Superior temporal gyrus (tissue), 1 donor: ENCODE measurements at regions not wholly inside any gene's neighbourhood (a gene's known extent, or its start where the extent isn't known, plus 50 kb on each side); places are given as distances from the start of the nearest gene placed in this dataset.

Experiments
- DNase-seq: peaks from one replicate; pipeline ENCODE4 v3.0.0-alpha.2; 2016; ENCODE audit errors: extremely low spot score

- no peak for DNase-seq
These were observed 62.9 kb upstream of the XCR1 start for GRCh38 chr3:46090161-46090591.

DNA sequence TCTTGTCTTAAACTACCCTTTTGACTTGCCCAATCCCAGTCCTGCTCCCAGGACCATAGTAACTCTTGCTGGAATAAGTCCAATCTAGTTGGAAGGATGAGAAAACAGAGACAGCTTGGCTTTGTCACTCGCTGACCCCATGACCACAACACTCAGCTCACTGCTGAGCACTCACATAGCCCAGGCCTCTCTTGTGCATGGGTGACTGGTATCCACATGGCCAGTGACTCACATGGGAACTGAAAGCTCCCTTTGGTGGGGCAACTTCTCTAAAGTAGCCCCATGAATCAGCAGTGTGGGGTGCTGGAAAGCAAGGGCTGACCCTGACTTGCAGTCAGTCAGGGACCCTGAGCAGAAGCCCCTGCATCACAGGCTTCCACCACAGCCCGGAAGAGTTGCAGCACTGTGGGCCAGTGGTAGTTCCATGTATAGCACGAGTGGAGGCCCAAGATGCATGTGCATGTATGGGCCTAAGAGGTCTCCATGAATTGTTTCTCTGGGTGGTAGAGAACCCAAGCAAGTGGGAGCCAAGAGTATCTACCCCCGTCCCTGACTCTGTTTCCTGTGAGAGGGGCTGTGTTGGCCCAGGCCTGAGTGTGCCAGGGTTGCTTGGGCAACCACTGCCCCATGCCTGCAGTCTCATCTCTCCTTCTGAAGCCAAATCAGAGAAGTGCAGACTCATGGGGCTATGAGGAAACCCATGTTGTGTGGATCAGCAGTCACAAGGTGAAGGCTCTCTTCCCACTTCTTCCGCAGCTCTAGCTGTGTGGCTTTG, 62.1 kb upstream of the XCR1 start:
- peak; percentile 35 for DNase-seq

GRCh38 chr3:46087871-46088270, 60.6 kb upstream of the XCR1 start:
- peak; percentile 56 for DNase-seq

DNA sequence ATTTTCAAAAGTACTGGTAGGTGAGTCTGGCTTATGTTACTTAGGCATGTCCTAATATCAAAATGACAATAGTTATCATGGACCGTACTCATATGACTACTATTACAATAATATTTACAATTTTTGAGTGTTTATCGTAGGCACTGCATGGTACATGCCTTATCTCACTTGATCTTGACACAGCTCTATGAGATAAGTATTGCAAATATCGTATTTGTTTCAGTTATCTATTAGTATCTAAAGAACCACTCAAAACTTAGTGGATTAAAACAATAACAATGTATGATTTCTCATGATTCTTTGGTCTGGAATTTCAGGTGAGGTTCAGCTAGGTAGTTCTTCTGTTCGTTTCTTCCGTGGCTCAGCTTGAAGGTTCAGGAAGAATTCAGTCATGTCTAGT, 59.7 kb upstream of the XCR1 start:
- DNase-seq = no peak

DNA sequence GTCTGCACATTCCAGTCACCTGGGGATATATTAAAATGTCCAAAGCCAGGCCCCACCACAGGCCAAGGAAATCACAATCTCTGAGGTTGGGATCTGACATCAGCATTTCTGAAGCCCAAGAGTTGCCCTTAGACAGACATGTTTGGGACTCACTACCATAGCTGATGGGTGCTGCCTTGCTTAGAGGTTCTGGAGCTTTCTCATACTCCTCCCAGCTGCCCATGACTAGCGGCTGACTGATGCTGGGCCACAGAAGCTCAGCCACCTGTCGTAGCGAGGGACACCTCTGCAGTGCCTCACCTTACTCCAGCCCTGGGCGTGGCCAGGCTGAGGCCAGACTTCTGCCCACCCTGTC, 58.8 kb upstream of the XCR1 start:
- no peak for DNase-seq

DNA sequence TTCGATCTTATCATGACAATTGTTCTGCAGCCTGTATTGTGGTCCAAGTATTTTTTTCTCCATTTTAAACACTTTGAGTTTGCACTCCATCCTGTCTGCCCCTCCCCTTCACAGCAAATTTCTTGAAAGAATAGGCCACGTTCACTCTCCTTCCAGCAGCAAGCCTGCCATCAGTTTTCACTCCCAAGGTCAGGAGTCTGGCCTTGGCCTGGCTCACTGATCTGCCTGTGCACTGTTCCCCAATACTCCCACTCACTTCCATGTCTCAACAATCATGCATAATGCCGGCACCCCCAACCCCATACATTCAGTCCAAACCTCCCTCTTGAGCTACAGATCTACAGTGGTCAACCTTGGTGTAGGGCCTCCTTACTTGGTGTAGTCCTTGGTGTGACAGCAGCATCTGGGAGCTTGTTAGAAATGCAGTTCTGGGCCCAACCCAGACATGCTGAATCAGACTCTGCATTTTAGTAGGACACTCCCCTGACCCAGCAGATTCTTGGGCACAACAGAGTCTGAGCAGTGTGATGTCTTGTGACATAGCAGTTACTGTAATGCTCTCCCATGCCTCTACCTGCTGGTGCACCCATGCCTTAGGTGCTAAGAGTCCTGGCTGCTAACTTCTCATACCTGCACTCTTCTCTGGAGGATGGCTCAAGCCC, 58.3 kb upstream of the XCR1 start:
- no peak for DNase-seq

DNA sequence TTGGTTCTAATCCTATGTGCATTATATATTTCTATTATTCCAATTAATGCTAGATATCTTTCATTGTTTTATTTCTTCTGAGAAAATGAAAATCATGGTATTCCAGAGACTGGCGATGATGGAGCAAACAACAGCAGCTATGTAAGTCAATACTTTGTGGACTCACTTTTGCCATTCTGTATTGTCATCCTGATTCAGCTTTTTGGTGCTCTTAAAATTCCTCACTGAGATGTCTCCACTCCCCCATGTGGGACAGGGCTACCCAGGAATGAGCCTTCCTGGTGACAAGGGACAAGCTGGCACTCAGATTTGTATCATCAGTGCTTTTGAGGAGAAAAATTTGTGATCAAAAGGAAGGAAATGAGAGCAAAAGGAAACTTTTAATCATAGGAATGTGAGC, 56.7 kb upstream of the XCR1 start:
- no peak for DNase-seq

GRCh38 chr3:46082849-46083248, 55.6 kb upstream of the XCR1 start:
- no peak for DNase-seq

GRCh38 chr3:46082021-46082420, 54.7 kb upstream of the XCR1 start:
- DNase-seq = no peak

DNA sequence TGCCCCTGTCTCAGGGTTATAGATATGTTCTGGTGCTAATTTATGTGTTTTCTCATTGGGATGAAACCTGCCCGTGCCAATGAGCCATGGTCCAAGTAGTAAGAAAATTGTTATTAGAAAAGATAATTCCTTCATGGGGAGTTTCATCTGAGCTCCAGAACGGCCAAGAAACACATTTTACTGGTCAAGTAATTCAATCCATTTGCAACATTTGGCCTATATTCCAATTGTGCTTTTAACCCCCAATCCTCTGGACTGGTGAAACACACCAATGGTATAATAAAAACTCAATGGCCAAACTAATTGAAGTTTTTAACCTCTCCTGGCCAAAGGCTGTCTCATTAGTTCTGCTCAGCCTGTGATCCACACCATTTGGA, 53.7 kb upstream of the XCR1 start:
- no peak for DNase-seq

- DNase-seq = no peak
These were observed 53.1 kb upstream of the XCR1 start for GRCh38 chr3:46080124-46080968.

DNA sequence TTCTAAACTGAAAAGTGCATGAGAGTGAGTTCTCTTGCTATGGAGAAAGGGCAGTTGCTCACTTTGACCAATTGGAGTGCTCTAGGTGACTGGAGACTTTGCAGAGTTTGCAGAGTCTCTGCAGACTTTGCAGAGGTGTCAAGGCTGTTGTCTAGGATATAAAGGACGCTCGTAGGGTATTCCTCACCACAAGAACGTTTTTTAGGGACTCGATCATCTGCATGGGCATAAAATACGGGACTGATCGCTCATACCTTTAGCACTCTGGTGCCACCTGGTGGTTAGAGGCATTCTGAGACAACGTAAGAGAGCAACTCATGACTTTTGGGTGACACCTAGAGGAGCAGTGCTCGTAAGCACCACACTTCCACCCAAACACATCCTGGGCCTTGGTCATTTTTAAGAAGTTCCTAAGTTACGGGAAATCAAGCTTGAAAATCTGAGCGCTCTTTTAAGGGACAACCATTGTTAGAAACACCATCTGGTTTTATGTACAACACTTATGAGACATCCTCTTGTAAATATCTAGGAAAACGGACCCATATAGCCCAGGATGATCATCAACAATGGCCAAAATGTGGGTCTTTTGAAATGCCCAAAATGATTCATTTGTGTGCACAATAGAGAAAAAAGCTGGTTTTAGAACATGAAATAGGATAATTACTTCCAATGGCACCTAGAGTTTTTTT, 51.6 kb upstream of the XCR1 start:
- DNase-seq = peak; percentile 99
